ENCODE measurements at regions not wholly inside any gene's neighbourhood (a gene's known extent, or its start where the extent isn't known, plus 50 kb on each side); places are given as distances from the start of the nearest gene placed in this dataset.

DNA sequence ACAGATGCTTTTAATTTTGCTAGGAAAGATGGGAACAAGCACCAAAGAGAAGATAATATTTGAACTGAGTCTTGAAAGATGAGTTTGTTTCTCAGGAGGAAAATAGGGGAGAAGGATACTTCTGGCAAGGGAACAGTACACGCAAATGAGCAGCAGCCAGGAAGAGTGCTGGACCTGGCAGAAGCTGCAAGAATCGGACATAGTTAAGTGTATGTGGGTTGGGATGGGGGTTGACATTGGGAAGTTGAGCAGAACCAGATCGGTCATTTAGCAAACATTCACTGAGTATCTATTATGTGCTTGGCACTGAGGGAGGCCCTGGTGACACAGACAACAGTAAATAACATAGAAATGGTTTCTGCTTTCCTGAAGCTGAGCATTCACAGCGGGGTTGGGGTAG, 198.8 kb downstream of the PLPP3 start:
- no peak overlapping the region for H3K27ac ChIP-seq
- TF ChIP-seq ZFX (IDR thresholded peaks at IDR 0.05; ENCODE audit: borderline replicate concordance): no peak
- TF ChIP-seq, protein P1, sequence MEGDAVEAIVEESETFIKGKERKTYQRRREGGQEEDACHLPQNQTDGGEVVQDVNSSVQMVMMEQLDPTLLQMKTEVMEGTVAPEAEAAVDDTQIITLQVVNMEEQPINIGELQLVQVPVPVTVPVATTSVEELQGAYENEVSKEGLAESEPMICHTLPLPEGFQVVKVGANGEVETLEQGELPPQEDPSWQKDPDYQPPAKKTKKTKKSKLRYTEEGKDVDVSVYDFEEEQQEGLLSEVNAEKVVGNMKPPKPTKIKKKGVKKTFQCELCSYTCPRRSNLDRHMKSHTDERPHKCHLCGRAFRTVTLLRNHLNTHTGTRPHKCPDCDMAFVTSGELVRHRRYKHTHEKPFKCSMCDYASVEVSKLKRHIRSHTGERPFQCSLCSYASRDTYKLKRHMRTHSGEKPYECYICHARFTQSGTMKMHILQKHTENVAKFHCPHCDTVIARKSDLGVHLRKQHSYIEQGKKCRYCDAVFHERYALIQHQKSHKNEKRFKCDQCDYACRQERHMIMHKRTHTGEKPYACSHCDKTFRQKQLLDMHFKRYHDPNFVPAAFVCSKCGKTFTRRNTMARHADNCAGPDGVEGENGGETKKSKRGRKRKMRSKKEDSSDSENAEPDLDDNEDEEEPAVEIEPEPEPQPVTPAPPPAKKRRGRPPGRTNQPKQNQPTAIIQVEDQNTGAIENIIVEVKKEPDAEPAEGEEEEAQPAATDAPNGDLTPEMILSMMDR (IDR thresholded peaks at IDR 0.05): no peak

DNA sequence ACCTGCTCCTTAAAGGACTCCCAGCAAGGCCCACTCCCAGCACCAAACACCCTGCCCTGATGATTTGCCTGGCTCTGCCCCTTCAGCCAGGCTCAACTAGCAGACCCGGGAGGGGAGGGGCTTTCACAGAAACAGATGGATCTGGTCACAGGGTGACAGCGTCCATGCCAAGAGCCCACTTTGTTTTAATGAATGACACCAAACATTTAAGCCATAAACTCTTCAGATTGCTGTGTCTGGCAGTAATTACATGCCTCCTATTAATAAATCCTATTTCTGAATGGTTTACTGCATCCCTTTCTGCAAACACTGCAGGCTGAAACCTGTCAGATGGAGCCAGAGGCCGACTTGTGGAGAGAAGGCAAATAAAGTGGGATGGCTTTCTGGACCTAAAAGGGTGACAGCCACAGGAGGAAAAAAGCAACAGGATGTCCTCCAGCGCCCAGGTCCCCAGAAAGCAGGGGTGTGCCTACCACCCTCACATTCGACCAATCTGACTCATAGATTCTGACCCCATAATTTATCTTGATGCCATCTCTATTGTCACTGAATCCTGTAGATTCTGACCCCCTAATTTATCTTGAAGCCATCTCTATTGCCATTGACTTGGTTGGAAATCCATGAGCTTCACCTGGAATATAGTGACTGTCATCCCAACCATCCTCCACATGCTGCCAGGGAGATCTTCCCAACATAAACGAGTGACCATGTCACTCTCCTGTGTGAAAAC, 200.9 kb downstream of the PLPP3 start:
- no peak overlapping the region for H3K27ac ChIP-seq
- TF ChIP-seq ZFX (IDR thresholded peaks at IDR 0.05; ENCODE audit: borderline replicate concordance): no peak
- TF ChIP-seq, protein P1 (IDR thresholded peaks at IDR 0.05): no peak

DNA sequence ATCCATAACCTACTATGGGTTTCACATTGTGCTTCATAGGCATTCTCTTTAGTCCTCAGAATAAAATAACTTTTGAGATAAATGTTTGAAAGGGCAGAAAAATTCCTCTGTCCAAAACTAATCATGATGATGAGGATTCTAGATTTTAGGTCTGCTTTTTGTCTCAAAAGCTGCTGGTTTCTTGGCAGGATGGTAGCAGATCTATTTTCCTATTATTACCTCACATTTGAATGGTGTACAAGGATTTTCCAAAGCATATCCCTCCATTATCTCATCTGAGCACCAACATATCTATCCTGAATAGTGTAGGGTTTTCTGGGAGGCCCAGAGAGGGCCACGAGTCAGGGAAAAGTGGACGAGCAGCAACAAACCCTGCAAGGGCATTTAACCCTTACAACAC, 201.9 kb downstream of the PLPP3 start:
- no peak overlapping the region for H3K27ac ChIP-seq
- TF ChIP-seq, protein P1 (IDR thresholded peaks at IDR 0.05): no peak
- no peak for TF ChIP-seq ZFX (IDR thresholded peaks at IDR 0.05; ENCODE audit: borderline replicate concordance)

DNA sequence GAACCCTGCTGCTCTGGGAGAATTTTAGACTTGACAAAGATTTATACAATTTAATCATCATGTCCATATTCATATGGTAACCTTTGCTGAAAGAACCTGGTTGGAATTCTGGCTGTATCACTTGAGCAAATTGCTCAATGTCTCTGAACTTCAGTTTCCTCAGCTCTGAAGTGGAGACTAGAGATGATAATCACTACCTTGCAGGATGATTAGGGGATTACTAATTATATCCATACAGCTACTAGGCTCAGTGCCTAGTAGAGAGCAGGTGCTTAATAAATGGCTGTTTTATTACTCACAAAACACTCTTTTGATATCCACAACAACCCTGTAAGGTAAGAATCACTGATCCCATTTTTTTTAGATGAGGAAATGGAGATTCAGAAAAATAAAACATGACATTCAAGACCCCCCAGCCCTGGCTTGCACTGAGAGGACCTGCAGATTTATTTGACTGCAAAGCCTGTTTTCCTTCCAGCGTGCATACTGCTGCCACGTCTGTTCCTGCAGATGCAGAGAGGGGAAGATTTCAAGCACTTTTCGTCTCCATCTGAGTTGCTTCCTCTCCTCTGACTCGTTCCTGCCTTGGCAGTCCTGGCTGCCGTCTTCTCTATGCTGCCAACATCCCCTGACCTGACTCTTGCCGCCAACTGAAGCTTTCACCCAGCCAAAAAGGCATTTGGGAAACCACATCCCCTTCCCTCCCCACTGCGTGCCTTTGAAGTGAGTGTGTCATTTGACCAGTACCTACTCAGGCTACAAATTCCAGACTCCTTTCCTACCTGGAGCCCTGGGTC, 203.0 kb downstream of the PLPP3 start:
- no peak overlapping the region for H3K27ac ChIP-seq
- TF ChIP-seq, protein P1 (IDR thresholded peaks at IDR 0.05): no peak
- TF ChIP-seq ZFX (IDR thresholded peaks at IDR 0.05; ENCODE audit: borderline replicate concordance): no peak

DNA sequence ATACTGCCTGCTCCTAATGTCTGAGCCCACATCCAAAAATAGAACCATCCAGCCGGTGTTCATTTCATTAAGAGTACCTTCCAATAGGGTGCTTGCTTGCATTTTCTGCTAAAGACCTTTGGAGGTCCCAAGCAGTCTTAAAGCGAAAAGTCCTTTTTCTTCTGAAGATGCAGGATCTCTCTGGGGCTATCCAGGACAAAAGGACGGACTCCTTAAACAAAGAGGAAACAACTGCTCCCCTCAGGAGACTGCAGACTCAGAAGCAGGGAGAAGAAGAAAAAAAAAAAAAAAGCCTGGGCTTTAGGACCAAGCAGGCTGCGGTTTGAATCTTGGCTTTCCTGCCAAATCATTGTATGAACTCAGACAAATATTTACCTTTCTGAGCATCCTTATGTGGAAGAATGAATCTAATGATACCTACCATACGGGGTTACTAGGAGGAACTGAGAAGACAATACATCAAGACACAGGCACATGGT, 204.0 kb downstream of the PLPP3 start:
- no peak overlapping the region for H3K27ac ChIP-seq
- TF ChIP-seq, protein P1 (IDR thresholded peaks at IDR 0.05): no peak
- no peak for TF ChIP-seq ZFX (IDR thresholded peaks at IDR 0.05; ENCODE audit: borderline replicate concordance)

DNA sequence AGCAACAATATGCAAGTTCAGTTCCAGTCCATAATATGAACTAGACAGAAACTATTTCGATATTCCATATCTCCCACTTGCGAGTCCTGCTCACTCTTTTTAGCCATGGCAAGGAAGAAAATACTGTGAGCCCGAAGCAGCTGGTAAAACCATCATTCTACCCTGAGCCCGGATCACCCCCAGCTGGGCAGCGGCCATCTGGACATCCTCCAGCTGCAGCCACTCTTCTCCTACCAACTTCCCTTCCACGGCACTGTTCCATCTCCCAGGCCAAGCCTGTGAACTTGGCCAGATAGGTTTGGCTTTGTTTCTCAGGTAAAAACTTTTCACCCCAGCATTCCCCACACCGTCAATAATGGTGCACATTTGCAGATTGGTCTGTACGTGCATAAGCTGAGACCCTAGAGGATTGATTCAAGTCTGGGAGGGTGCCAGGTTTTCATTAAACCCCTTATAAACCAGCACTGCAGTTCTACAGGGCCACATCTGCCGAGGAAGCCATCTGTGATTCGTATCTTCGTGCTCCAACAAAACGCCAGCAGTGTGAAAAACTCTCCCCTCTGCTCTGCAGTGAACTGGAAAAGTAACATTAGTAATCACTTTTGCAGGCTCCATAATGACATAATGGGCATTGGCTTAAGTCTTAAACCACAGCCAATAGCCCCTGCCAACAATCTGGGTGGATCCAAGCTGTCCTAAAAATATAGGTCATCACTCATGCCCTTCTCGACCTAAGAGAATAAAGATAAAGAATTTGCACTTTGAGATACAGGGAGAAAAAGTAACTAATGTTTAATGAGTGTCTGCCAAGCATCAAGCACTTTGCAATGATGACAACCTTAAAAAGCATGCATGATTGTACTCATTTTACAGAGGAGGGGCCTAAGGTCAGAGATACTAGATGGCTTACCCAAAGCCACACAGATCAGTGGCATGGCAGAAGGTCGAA, 205.1 kb downstream of the PLPP3 start:
- TF ChIP-seq ZFX (IDR thresholded peaks at IDR 0.05; ENCODE audit: borderline replicate concordance): no peak
- TF ChIP-seq, protein P1 (IDR thresholded peaks at IDR 0.05): no peak
- H3K27ac ChIP-seq: no peak overlapping the region

Measured in 22Rv1 (cell line).